Nephron progenitor cell (in vitro differentiated cells): ENCODE measurements at regions not wholly inside any gene's neighbourhood (a gene's known extent, or its start where the extent isn't known, plus 50 kb on each side); places are given as distances from the start of the nearest gene placed in this dataset.

ENCODE experiments used
- DNase-seq: peaks from one replicate; pipeline ENCODE4 v3.0.0; 2021
- H3K27ac Mint-ChIP-seq: 2 replicates; pipeline ENCODE4 v1.8.0; 2021; ENCODE audit warnings: mild to moderate bottlenecking, moderate library complexity, mixed read lengths
- H3K27me3 Mint-ChIP-seq: 2 replicates; pipeline ENCODE4 v1.8.0; 2021; ENCODE audit warnings: mild to moderate bottlenecking, low read depth, mixed read lengths; ENCODE audit not compliant: poor library complexity
- H3K36me3 Mint-ChIP-seq: 2 replicates; pipeline ENCODE4 v1.8.0; 2021; ENCODE audit warnings: low read depth, mixed read lengths
- H3K4me1 Mint-ChIP-seq: 2 replicates; pipeline ENCODE4 v1.8.0; 2021; ENCODE audit warnings: mixed read lengths
- H3K4me3 Mint-ChIP-seq: 2 replicates; pipeline ENCODE4 v1.8.0; 2021; ENCODE audit warnings: mild to moderate bottlenecking, moderate library complexity, mixed read lengths
- H3K9me3 Mint-ChIP-seq: 2 replicates; pipeline ENCODE4 v1.8.0; 2021; ENCODE audit warnings: mild to moderate bottlenecking, moderate library complexity, mixed read lengths
- CTCF ChIP-seq: fragments of 200-600 bp; sonication (generic); IDR thresholded peaks from 2 replicates; pipeline ENCODE4 v1.5.0; 2021; ENCODE audit warnings: antibody characterized with exemption

GRCh38 chr1:81304187-81304586 lies 496.5 kb upstream of the ADGRL2 start:
- DNase-seq, result no peak
- no peak overlapping the region for H3K4me3 Mint-ChIP-seq

GRCh38 chr1:81299892-81300291 lies 500.8 kb upstream of the ADGRL2 start:
- Mint-ChIP-seq H3K27me3 (no peaks in the 10 kb centered on the region), H3K9me3 (no peaks in the 10 kb centered on the region), H3K36me3 (no peaks in the 10 kb centered on the region), H3K4me1 (no peaks in the 10 kb centered on the region), H3K27ac (no peak overlapping the region), H3K4me3 (no peak overlapping the region)
- DNase-seq, result no peak
- TF ChIP-seq CTCF, result no peak

More at GRCh38 chr1:81304187-81304586, 496.5 kb upstream of the ADGRL2 start:
- Mint-ChIP-seq H3K4me1 (peaks cover 16% of the 10 kb centered on the region), H3K27me3 (no peaks in the 10 kb centered on the region), H3K36me3 (no peaks in the 10 kb centered on the region), H3K9me3 (no peaks in the 10 kb centered on the region), H3K27ac (no peak overlapping the region)
- no peak for TF ChIP-seq CTCF

DNA sequence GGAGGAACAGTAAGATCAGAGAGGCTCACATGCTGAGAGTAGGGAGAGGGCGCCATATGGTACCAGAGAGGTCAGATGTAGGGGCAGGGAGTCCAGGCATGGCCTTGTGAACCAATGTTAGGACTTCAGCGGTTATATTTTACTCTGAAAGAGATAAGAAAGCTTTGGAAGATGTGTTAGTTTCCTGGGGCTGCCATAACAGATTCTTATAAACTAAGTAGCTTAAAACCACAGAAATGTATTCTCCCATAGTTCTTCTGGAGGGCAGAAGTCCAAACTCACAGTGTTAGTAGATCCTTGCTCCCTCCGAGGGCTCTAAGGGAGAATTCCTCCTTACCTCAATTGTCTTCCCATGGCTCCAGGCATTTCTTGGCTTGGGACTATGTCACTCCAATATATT lies 502.5 kb upstream of the ADGRL2 start:
- no peak for DNase-seq
- Mint-ChIP-seq H3K36me3 (no peaks in the 10 kb centered on the region), H3K4me3 (no peak overlapping the region), H3K4me1 (no peaks in the 10 kb centered on the region), H3K27me3 (no peaks in the 10 kb centered on the region), H3K27ac (no peak overlapping the region), H3K9me3 (no peaks in the 10 kb centered on the region)
- no peak for TF ChIP-seq CTCF

GRCh38 chr1:81296601-81297000 lies 504.1 kb upstream of the ADGRL2 start:
- H3K36me3 Mint-ChIP-seq, result no peaks in the 10 kb centered on the region

DNA sequence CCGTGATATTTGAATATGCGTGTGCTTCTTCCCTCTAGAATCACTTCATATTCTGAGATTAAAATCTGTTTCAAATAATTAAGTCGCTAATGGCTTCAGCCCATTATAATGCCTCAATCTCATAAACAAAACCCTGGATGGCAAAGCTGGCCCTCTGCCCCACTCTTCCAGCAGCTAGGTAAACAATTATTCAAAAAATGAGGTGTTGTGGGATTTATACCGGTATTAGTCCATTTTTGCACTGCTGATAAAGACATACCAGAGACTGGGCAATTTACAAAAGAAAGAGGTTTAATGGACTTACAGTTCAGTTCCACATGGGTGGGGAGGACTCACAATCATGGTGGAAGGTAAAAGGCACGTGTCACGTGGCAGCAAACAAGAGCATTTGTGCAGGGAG lies 510.4 kb upstream of the ADGRL2 start:
- Mint-ChIP-seq H3K4me3 (no peak overlapping the region), H3K27me3 (no peaks in the 10 kb centered on the region), H3K27ac (no peak overlapping the region), H3K36me3 (no peaks in the 10 kb centered on the region), H3K9me3 (no peaks in the 10 kb centered on the region), H3K4me1 (peaks cover 7% of the 10 kb centered on the region)
- DNase-seq, result no peak
- TF ChIP-seq CTCF, result no peak

More at GRCh38 chr1:81296601-81297000, 504.1 kb upstream of the ADGRL2 start:
- Mint-ChIP-seq H3K4me1 (no peaks in the 10 kb centered on the region), H3K27ac (no peak overlapping the region), H3K4me3 (no peak overlapping the region), H3K27me3 (no peaks in the 10 kb centered on the region), H3K9me3 (no peaks in the 10 kb centered on the region)
- no peak for DNase-seq
- no peak for TF ChIP-seq CTCF

GRCh38 chr1:81288689-81289088 lies 512.0 kb upstream of the ADGRL2 start:
- TF ChIP-seq CTCF, result no peak
- no peaks in the 10 kb centered on the region for H3K9me3 Mint-ChIP-seq
- no peak for DNase-seq
- no peak overlapping the region for H3K4me3 Mint-ChIP-seq
- no peak overlapping the region for H3K27ac Mint-ChIP-seq
- H3K36me3 Mint-ChIP-seq, result no peaks in the 10 kb centered on the region
- H3K4me1 Mint-ChIP-seq, result peaks cover 8% of the 10 kb centered on the region
- no peaks in the 10 kb centered on the region for H3K27me3 Mint-ChIP-seq
